Right renal pelvis (tissue), 4 donors: ENCODE measurements at regions not wholly inside any gene's neighbourhood (a gene's known extent, or its start where the extent isn't known, plus 50 kb on each side); places are given as distances from the start of the nearest gene placed in this dataset.

Source experiments
- DNase-seq, 4 donors: peaks; one replicate each; pipeline ENCODE4 v3.0.0-alpha.2; 2013; ENCODE audit warnings: low read depth in 4 of 4, low spot score in 3 of 4, missing footprints in 1 of 4

- DNase-seq, result no peak
These were observed 327.3 kb upstream of the CDH6 start for GRCh38 chr5:30866142-30866541.

- no peak for DNase-seq
These were observed 337.2 kb upstream of the CDH6 start for GRCh38 chr5:30856242-30856641.

- no peak for DNase-seq
These were observed 340.3 kb upstream of the CDH6 start for GRCh38 chr5:30853158-30853557.

GRCh38 chr5:30850866-30851265 is 342.6 kb upstream of the CDH6 start:
- DNase-seq, result no peak

GRCh38 chr5:30849931-30850710 is 343.4 kb upstream of the CDH6 start:
- DNase-seq, result peak in 2 of 4 donors; percentile 25 to 28

DNA sequence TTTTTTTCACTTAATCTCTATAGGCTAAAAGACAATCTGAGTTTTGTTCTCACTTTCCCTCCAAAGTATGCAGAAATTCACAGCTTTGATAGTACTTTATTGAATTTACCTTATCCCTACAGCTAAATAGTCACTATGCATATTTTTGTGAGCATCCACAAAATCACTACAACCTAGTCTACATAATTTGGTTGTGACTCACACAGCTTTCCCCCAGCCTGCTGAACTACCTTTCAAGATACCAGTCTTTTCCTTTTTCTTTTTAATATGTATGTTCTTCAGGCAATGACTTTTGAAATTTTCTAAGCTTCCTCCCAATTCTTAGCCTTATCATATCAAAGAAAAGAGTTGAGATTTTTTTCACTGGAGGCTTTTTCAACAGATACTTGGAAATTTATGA is 347.3 kb upstream of the CDH6 start:
- DNase-seq, result no peak

GRCh38 chr5:30845194-30845593 is 348.3 kb upstream of the CDH6 start:
- no peak for DNase-seq

- no peak for DNase-seq
These were observed 349.9 kb upstream of the CDH6 start for GRCh38 chr5:30843541-30843940.

DNA sequence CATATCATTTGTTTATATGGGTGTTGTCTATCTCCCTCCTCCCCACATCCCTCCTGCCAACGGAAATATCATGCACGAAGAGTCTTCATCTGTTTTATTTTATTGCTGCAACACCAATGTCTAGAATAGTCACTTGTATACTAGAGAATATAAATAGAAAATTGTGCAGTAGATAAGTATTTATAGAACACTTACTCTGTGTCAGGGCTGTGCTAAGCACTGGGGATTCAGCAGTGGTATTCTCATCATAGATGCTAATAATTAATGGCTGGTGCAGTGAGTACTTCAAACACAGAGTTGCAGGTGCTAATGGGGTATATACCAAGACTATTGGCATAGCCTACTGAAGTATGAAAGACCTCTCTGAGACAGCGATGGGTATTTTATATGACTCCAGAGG is 353.5 kb upstream of the CDH6 start:
- no peak for DNase-seq

DNA sequence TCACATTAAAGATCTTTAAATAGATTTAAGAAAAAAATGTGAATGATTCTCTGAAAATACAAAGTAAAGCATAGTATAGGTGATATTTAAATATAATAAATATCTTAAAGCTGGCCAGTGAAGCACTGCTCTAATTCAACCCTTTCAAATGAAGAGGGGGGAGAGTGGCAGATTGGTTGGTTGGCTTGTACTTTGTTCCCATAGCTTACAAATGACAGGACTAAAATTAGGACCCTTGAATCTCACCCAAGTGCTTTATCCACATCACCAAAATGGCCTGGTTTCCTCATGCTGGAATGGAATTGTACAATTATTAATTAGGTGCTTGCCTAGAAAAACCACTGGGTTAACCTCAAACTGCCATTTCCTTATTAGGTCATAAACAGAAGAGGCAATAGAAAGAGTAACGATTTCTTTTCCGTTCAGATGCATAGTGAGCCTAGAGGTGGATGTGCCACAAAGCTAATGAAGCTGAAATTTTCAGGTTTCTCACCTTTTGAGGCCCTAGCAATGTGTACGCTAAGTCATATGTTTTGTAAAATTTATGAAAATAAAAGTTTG is 354.5 kb upstream of the CDH6 start:
- no peak for DNase-seq

- no peak for DNase-seq
These were observed 361.0 kb upstream of the CDH6 start for GRCh38 chr5:30832519-30832918.

DNA sequence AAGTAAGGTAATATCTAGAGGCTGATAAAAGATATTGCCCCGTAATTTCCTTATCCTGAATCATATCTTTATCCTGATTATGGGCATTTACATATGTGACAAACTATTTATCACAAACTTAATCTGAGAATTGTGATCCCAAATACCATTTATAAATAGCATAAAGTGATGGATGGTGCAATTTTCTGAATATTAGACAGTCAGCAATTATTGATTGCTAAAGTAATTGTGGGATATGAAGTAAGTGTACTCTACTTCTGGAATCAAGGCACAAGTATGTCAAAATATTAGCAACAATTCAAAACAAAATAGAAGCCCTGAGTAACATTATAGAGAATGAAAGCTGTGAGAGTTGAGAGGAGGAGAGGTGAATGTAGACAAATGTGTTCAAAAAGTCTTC is 361.9 kb upstream of the CDH6 start:
- DNase-seq, result no peak

DNA sequence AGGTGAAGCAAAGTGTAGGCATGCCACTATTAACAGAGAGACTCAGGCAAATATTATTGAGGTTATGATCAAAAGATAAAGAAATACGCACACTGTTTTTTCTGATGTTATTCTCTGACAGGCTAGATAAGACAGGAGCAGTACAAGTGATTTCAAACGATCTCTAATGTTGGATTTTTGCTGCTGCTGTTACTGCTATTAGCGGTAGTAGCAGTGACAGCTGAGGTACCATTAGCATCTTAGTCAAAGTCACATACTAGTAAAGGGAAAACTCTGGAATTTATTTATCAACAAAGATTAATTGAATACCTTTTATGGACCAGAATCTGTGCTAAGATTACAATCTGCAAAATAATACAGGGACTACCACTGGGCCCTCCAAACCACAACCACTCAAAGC is 362.4 kb upstream of the CDH6 start:
- no peak for DNase-seq

- no peak for DNase-seq
These were observed 382.2 kb upstream of the CDH6 start for GRCh38 chr5:30811298-30811697.

- DNase-seq, result no peak
These were observed 383.6 kb upstream of the CDH6 start for GRCh38 chr5:30809933-30810332.

GRCh38 chr5:30808996-30809395 is 384.5 kb upstream of the CDH6 start:
- no peak for DNase-seq

GRCh38 chr5:30804739-30805505 is 388.6 kb upstream of the CDH6 start:
- DNase-seq, result no peak

- no peak for DNase-seq
These were observed 390.4 kb upstream of the CDH6 start for GRCh38 chr5:30802961-30803705.

GRCh38 chr5:30781643-30782042 is 411.8 kb upstream of the CDH6 start:
- no peak for DNase-seq

DNA sequence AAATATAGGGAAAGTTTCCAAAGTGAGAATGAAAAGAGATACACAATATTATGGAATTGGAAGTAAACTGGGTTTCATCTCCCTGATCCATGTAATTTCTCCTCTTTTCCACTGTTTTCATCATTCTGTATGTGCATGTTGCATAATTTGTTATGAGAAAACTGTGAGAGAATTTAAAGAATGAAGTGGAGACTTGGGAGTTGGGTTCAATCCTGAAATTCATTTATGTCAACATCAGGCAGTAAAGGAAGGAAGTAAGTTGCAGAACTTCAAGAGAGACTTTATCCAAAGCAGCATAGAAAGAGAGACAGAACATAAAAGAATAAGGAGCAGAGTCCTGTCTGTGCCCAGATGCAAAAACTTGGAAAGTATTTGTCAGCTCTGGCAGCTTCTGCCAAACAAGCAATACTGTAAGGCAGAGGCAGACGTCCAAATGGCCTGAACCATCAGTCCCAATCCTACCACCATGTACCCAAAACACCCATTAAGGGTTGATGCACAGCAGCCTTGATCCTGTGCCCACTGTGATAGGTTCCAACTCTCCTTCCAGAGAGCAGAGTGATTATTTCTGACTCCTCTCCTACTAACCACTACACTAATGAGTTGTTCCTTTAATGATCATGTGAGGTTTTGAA is 425.3 kb upstream of the CDH6 start:
- DNase-seq, result no peak

DNA sequence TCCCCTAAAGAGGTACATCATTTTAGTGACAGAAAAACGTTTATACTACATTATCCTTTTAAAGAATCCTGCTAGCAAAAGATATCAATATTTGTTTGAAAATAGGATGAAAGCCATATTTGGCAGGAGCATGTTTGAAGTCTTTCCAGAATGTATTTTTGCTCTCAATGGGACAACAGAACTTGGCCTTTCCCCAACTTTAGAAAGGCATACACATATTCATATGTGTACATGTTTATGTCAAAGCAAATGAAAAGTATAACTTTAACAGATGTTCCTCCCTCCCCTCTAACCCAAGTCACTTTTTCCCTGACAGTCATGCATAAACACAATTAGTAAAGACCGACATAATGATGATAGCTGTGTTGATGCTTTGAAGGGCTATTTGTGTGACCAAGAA is 427.8 kb upstream of the CDH6 start:
- no peak for DNase-seq
